ENCODE measurements at regions not wholly inside any gene's neighbourhood (a gene's known extent, or its start where the extent isn't known, plus 50 kb on each side); places are given as distances from the start of the nearest gene placed in this dataset.
"Not testable (repeated sequence)": the region's sequence is repeated elsewhere in the genome, so short reads cannot be mapped to it uniquely, and the experiment has no call there.

GRCh38 chr6:22748681-22749080 lies 179.3 kb downstream of the HDGFL1 start:
- DNase-seq = no peak

- no peak for DNase-seq
Measured at GRCh38 chr6:22749696-22750095, 180.3 kb downstream of the HDGFL1 start.

GRCh38 chr6:22751223-22751622 lies 181.9 kb downstream of the HDGFL1 start:
- DNase-seq = no peak

GRCh38 chr6:22752522-22752921 lies 183.2 kb downstream of the HDGFL1 start:
- no peak for DNase-seq

GRCh38 chr6:22754061-22754460 lies 184.7 kb downstream of the HDGFL1 start:
- DNase-seq = no peak

- DNase-seq = no peak
Measured at GRCh38 chr6:22755605-22756004, 186.2 kb downstream of the HDGFL1 start.

- DNase-seq = peak in 1 of 3 donors; percentile 47
Measured at GRCh38 chr6:22756365-22756764, 187.0 kb downstream of the HDGFL1 start.

GRCh38 chr6:22764496-22764895 lies 195.1 kb downstream of the HDGFL1 start:
- DNase-seq = no peak

- no peak for DNase-seq
Measured at GRCh38 chr6:22765015-22765414, 195.6 kb downstream of the HDGFL1 start.

- no peak for DNase-seq
Measured at GRCh38 chr6:22766979-22767378, 197.6 kb downstream of the HDGFL1 start.

GRCh38 chr6:22770054-22770453 lies 200.7 kb downstream of the HDGFL1 start:
- no peak for DNase-seq

- no peak for DNase-seq
Measured at GRCh38 chr6:22774129-22774528, 204.8 kb downstream of the HDGFL1 start.

- not testable (repeated sequence) for DNase-seq
Measured at GRCh38 chr6:22778438-22778837, 209.1 kb downstream of the HDGFL1 start.

- DNase-seq = no peak
Measured at GRCh38 chr6:22779062-22779461, 209.7 kb downstream of the HDGFL1 start.

GRCh38 chr6:22783931-22784330 lies 214.6 kb downstream of the HDGFL1 start:
- peak in 1 of 3 donors; percentile 48 for DNase-seq

GRCh38 chr6:22784601-22785410 lies 215.4 kb downstream of the HDGFL1 start:
- peak; percentile 51 to 90 (median 67) for DNase-seq

GRCh38 chr6:22788038-22788437 lies 218.7 kb downstream of the HDGFL1 start:
- peak in 1 of 3 donors; percentile 5 for DNase-seq

GRCh38 chr6:22789315-22789714 lies 219.9 kb downstream of the HDGFL1 start:
- peak in 2 of 3 donors; percentile 16 to 47 for DNase-seq

- no peak for DNase-seq
Measured at GRCh38 chr6:22794844-22795243, 225.5 kb downstream of the HDGFL1 start.

- DNase-seq = no peak
Measured at GRCh38 chr6:22800451-22800850, 231.1 kb downstream of the HDGFL1 start.

- no peak for DNase-seq
Measured at GRCh38 chr6:22801831-22802230, 232.5 kb downstream of the HDGFL1 start.

- peak in 1 of 3 donors; percentile 18 for DNase-seq
Measured at GRCh38 chr6:22804620-22805261, 235.4 kb downstream of the HDGFL1 start.

- no peak for DNase-seq
Measured at GRCh38 chr6:22807261-22807660, 237.9 kb downstream of the HDGFL1 start.
